Omental fat pad (tissue), 3 donors: ENCODE measurements at regions not wholly inside any gene's neighbourhood (a gene's known extent, or its start where the extent isn't known, plus 50 kb on each side); places are given as distances from the start of the nearest gene placed in this dataset.
A peak's percentile ranks its signal among the peaks of the same experiment; 100 is the strongest.

Experiments used
- ATAC-seq: fragments of 150-250 bp; one replicate; pipeline ENCODE4 v1.9.1; 2016; ENCODE audit warnings: mild to moderate bottlenecking, moderate library complexity; ENCODE audit not compliant: low FRiP score
- DNase-seq: peaks from one replicate; pipeline ENCODE4 v3.0.0-alpha.2; 2019; ENCODE audit warnings: low spot score
- CTCF ChIP-seq, 3 donors: fragments of 450-650 bp; IDR thresholded peaks; one replicate each; pipeline ENCODE4 v1.5.1; 2016 to 2017; ENCODE audit warnings: antibody characterized with exemption in 3 of 3, mild to moderate bottlenecking in 3 of 3, moderate library complexity in 2 of 3

DNA sequence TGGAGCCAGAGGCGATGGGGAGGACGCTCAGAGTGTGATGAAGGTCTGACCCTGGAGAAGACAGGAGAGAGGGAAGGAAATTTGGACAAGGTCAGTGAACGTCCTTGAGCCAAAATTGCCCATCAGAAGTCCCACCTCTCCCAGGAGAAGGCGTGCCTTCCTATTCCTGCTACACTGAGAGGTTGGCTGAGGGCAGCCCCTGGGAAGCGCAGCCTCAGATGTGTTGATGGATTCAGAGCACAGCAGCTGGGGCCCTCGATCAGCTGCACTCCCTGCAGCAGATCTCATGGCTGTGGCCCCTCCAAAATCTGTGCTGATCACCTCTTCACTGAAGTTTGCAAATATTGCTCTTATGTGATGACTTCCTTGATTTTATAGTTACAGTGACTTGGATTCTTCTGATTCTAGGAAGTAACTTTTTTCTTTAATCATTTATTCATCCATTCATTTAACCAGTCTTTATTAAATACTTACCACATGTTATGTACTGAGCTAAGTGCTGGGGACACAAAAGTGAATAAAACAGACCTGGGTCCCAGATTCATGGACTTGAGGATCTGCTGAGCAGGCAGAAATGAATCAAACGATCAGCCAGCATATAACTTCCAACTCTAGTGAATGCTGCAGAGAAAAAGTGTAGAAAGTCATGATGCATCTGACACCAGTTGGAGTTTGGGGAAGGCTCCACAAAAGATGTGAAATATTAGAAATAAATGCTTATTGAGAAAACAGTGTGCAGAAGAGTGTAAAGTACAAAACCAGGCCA, 69.6 kb upstream of the ARMC2 start:
- ATAC-seq (no peak), DNase-seq (no peak)

DNA sequence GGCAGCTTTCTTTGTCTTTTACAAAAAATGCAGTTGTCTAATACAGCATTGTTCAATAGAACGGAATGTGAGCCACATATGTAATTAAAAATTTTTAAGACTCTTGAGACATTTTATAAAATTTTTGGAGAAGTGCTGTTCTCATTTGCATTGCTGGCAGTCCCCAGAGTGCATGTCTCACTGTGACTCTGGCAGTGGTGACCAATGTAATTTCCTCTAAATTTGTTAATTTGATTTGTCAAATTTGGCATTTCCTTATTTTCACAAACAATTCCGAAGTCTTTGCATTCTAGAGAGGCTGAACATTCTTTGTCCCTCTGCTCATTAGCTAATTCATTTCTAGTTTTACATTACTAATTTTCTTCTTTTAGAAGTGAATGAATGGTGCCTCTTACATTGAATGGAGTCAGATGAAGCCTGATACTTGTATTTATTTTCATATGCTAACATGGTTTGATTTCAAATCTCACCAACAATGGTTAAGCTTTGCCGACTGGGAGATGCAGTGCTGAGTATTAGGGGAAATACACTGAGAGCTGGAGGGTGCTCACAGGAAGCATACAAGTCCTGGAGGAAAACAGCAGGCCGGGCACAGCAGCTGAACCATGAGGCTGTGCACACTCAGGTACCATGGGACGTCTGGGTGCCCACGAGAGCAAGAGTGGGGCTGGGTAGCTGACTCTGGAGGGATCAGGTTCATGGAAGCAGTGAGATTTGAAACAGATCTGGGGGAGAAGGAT, 68.5 kb upstream of the ARMC2 start:
- no peak for ATAC-seq
- DNase-seq = no peak
- TF ChIP-seq CTCF (IDR thresholded peaks at IDR 0.05) = no peak

More for the DNA sequence above, 69.6 kb upstream of the ARMC2 start:
- no peak for TF ChIP-seq CTCF (IDR thresholded peaks at IDR 0.05)

DNA sequence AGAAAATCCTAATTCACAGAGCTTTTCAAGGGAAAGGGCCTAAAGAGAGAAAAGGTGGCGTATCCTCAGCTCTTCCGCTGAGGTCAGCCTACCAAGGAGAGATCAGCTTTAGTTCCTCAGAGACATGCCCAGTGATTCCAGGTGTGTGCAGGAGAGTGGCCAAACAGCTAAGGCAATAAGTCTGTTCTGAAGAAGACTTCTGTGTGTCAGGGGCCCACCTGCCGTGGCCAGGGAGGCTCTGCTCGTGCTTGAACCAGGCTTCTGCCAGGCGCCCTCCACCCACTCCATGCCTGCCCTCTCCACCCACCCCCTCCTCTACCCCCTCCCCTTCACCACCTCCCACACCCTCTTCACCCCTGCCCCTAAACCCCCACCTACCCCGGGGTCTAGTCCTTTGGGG, 67.4 kb upstream of the ARMC2 start:
- DNase-seq = no peak
- no peak for TF ChIP-seq CTCF (IDR thresholded peaks at IDR 0.05)
- ATAC-seq = no peak

DNA sequence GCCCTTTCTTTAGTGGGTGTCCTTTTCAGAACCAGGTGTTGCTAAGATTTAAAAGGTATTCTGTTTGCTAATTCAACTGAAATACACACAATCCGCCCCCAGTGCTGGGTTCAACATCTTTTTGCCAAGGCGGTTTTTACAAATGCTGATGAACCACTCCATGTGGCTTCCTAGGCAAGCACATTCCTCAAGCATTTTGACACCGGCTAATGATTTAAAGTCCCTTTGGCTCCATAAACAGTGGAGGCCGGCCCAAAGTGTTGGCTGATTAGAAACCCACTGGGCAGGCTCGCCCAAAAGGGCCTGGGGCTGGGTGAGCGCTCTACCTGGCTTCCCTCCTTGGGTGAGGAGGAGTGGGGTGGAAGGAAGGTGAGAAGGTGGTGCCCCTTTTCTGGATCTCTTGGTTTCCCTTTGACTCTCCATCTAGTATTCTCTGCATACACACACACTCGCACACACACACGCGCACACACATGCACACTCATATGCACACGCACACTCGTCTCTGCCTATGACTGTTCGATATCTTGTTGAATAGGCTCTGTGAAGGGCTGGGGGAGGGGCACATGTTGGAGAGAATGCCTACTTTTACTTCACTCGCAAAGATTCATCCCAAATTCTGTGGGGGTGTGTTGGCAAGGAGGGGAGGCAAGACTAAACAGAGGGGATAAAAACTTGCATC, 66.7 kb upstream of the ARMC2 start:
- peak; percentile 41 for ATAC-seq
- no peak for DNase-seq
- TF ChIP-seq CTCF (IDR thresholded peaks at IDR 0.05) = no peak

DNA sequence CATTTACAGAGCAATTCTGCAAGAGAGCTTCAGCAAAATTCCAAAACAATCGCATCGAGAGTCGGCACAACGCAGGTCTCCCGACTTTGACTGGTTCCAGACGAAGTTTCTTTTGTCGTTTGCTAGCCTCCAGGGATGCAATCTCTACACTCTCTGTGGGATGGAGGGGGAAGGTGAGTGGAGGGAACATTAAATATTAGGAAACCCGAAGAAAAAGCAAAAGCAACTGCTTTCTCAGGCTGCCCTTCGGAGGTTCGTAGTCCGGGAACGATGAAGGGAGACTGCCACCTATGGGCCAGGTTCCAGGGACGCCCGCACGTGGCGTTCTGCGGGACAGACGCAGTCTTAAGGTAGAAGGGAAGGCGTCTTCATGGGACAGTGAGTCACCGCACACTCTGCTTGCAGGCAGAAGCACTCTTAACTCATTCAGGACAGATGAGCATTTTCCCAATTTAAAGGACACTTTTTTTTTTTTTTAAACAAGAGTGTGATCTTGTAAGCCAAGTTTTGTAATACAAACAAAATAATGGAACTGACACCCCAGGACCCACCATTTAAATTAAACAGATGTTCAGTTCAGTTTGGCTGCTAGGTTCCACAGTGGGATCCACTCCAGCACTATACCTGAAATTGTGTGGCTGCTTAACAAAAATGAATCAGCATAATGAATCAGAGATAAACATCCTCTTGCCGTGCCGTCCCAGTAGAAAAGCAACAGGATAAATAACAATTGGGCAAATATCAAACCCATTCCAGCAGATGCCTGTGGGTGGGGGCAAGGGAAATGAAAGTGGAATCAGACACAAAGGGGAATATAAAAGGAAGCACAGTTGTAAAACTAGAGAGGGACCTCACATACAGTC, 65.8 kb upstream of the ARMC2 start:
- peak; percentile 82 for ATAC-seq
- peak in 1 of 3 donors; percentile 47 for TF ChIP-seq CTCF (IDR thresholded peaks at IDR 0.05)
- DNase-seq = peak; percentile 60

DNA sequence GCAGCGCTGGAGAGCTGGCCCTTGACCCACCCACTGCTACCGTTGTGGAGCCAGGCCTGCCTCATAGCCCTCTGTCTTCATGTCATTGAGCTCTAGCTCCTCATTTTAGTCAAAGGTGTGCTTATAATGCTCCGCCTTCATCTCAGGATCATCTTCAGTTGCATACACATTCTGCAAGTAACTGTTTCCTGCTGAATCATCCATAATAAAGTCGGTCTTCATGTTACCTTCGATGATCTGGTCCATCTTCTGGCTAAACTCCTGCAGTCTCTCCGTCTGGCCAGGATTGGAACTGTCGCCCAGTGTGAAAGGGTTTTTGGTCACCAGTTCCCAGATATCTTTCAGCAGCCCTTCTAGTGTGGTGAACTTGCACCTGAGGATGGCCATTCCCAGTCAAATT, 62.6 kb upstream of the ARMC2 start:
- no peak for TF ChIP-seq CTCF (IDR thresholded peaks at IDR 0.05)
- DNase-seq (no peak), ATAC-seq (no peak)
